ENCODE measurements at regions not wholly inside any gene's neighbourhood (a gene's known extent, or its start where the extent isn't known, plus 50 kb on each side); places are given as distances from the start of the nearest gene placed in this dataset.

GRCh38 chr11:128085276-128085675 lies 502.1 kb downstream of the ETS1 start:
- no peak for DNase-seq (ENCODE audit: low spot score)

GRCh38 chr11:128082574-128082973 lies 504.8 kb downstream of the ETS1 start:
- DNase-seq (ENCODE audit: low spot score), result no peak

- DNase-seq (ENCODE audit: low spot score), result no peak
These were observed 517.7 kb downstream of the ETS1 start for GRCh38 chr11:128069665-128070064.

- DNase-seq (ENCODE audit: low spot score), result no peak
These were observed 519.6 kb downstream of the ETS1 start for GRCh38 chr11:128067780-128068179.

GRCh38 chr11:128066399-128066798 lies 521.0 kb downstream of the ETS1 start:
- no peak for DNase-seq (ENCODE audit: low spot score)

- DNase-seq (ENCODE audit: low spot score), result no peak
These were observed 526.0 kb downstream of the ETS1 start for GRCh38 chr11:128061281-128061871.

- DNase-seq (ENCODE audit: low spot score), result no peak
These were observed 528.7 kb downstream of the ETS1 start for GRCh38 chr11:128058580-128059208.

- DNase-seq (ENCODE audit: low spot score), result no peak
These were observed 529.5 kb downstream of the ETS1 start for GRCh38 chr11:128057786-128058395.

GRCh38 chr11:128055576-128056217 lies 531.7 kb downstream of the ETS1 start:
- DNase-seq (ENCODE audit: low spot score), result no peak

- DNase-seq (ENCODE audit: low spot score), result no peak
These were observed 533.1 kb downstream of the ETS1 start for GRCh38 chr11:128053981-128054931.

- DNase-seq (ENCODE audit: low spot score), result no peak
These were observed 534.3 kb downstream of the ETS1 start for GRCh38 chr11:128052912-128053641.

GRCh38 chr11:128048121-128048520 lies 539.2 kb downstream of the ETS1 start:
- DNase-seq (ENCODE audit: low spot score), result no peak

GRCh38 chr11:128047026-128047425 lies 540.3 kb downstream of the ETS1 start:
- no peak for DNase-seq (ENCODE audit: low spot score)

GRCh38 chr11:128046213-128046612 lies 541.1 kb downstream of the ETS1 start:
- no peak for DNase-seq (ENCODE audit: low spot score)

- no peak for DNase-seq (ENCODE audit: low spot score)
These were observed 542.1 kb downstream of the ETS1 start for GRCh38 chr11:128045094-128045725.

GRCh38 chr11:128042290-128042751 lies 545.0 kb downstream of the ETS1 start:
- DNase-seq (ENCODE audit: low spot score), result no peak

GRCh38 chr11:128040603-128041002 lies 546.8 kb downstream of the ETS1 start:
- no peak for DNase-seq (ENCODE audit: low spot score)

GRCh38 chr11:128039140-128040021 lies 548.0 kb downstream of the ETS1 start:
- DNase-seq (ENCODE audit: low spot score), result no peak

- DNase-seq (ENCODE audit: low spot score), result no peak
These were observed 550.7 kb downstream of the ETS1 start for GRCh38 chr11:128036556-128037093.
